ENCODE measurements at regions not wholly inside any gene's neighbourhood (a gene's known extent, or its start where the extent isn't known, plus 50 kb on each side); places are given as distances from the start of the nearest gene placed in this dataset.
"Not testable (repeated sequence)": the region's sequence is repeated elsewhere in the genome, so short reads cannot be mapped to it uniquely, and the experiment has no call there.

GRCh38 chr10:2899246-2899951, 167.9 kb upstream of the PFKP start:
- ChIA-PET POLR2A (no interaction called here), CTCF (no interaction called here)
- Mint-ChIP-seq H3K4me3 (no peak overlapping the region), H3K27me3 (peaks cover 2% of the 10 kb centered on the region), H3K36me3 (ENCODE audit: low read depth) (no peaks in the 10 kb centered on the region), H3K4me1 (peaks cover 9% of the 10 kb centered on the region), H3K9me3 (no peaks in the 10 kb centered on the region), H3K27ac (no peak overlapping the region)
- no peak for DNase-seq

- Mint-ChIP-seq H3K4me1 (peaks cover 9% of the 10 kb centered on the region), H3K27ac (no peak overlapping the region), H3K4me3 (no peak overlapping the region), H3K36me3 (ENCODE audit: low read depth) (no peaks in the 10 kb centered on the region), H3K9me3 (no peaks in the 10 kb centered on the region), H3K27me3 (peaks cover 2% of the 10 kb centered on the region)
- CTCF ChIA-PET = no interaction called here
- POLR2A ChIA-PET = interaction anchor here (0.6 kb wide), 1 partner anchor 826 kb away, joined by 4 read pairs; no protein-coding TSS in a partner anchor
- DNase-seq = no peak
Measured at GRCh38 chr10:2898509-2898860, 168.9 kb upstream of the PFKP start.

GRCh38 chr10:2897619-2898508, 169.5 kb upstream of the PFKP start:
- Mint-ChIP-seq H3K4me3 (no peak overlapping the region), H3K27me3 (peaks cover 2% of the 10 kb centered on the region), H3K27ac (no peak overlapping the region), H3K9me3 (no peaks in the 10 kb centered on the region), H3K36me3 (ENCODE audit: low read depth) (no peaks in the 10 kb centered on the region), H3K4me1 (peaks cover 9% of the 10 kb centered on the region)
- POLR2A ChIA-PET = no interaction called here
- no peak for DNase-seq
- CTCF ChIA-PET = interaction anchor here (1.3 kb wide), 1 partner anchor 16 kb away, joined by 3 read pairs; no protein-coding TSS in a partner anchor

- H3K4me1 Mint-ChIP-seq = not testable (repeated sequence)
Measured at GRCh38 chr10:2896334-2896733, 171.0 kb upstream of the PFKP start.

GRCh38 chr10:2895594-2896196, 171.7 kb upstream of the PFKP start:
- H3K27me3 Mint-ChIP-seq = no peaks in the 10 kb centered on the region
- H3K4me1 Mint-ChIP-seq = peaks cover 9% of the 10 kb centered on the region
- no peak overlapping the region for H3K27ac Mint-ChIP-seq
- POLR2A ChIA-PET = no interaction called here
- CTCF ChIA-PET = interaction anchor here (0.7 kb wide), 1 partner anchor 39 kb away, joined by 3 read pairs; no protein-coding TSS in a partner anchor
- no peaks in the 10 kb centered on the region for H3K36me3 Mint-ChIP-seq (ENCODE audit: low read depth)
- no peaks in the 10 kb centered on the region for H3K9me3 Mint-ChIP-seq
- no peak overlapping the region for H3K4me3 Mint-ChIP-seq
- DNase-seq = no peak

More at GRCh38 chr10:2896334-2896733, 171.0 kb upstream of the PFKP start:
- H3K9me3 Mint-ChIP-seq; DNase-seq; H3K27ac Mint-ChIP-seq; H3K27me3 Mint-ChIP-seq; H3K4me3 Mint-ChIP-seq; POLR2A ChIA-PET; H3K36me3 Mint-ChIP-seq (ENCODE audit: low read depth): not testable (repeated sequence)
- CTCF ChIA-PET = interaction anchor here (1.3 kb wide), 1 partner anchor 17 kb away, joined by 3 read pairs; no protein-coding TSS in a partner anchor

- Mint-ChIP-seq H3K9me3 (no peaks in the 10 kb centered on the region), H3K36me3 (ENCODE audit: low read depth) (no peaks in the 10 kb centered on the region), H3K4me3 (no peak overlapping the region), H3K27ac (no peak overlapping the region), H3K4me1 (peaks cover 9% of the 10 kb centered on the region), H3K27me3 (no peaks in the 10 kb centered on the region)
- no peak for DNase-seq
- CTCF ChIA-PET = interaction anchor here (0.7 kb wide), 1 partner anchor 12 kb away, joined by 3 read pairs; no protein-coding TSS in a partner anchor
- POLR2A ChIA-PET = no interaction called here
Measured at GRCh38 chr10:2893991-2894390, 173.4 kb upstream of the PFKP start.

GRCh38 chr10:2893158-2893845, 174.0 kb upstream of the PFKP start:
- H3K9me3 Mint-ChIP-seq = peaks cover 5% of the 10 kb centered on the region
- H3K4me1 Mint-ChIP-seq = peaks cover 7% of the 10 kb centered on the region
- no peak for DNase-seq
- ChIA-PET POLR2A (no interaction called here), CTCF (interaction anchor here (0.7 kb wide), 1 partner anchor 13 kb away, joined by 3 read pairs; no protein-coding TSS in a partner anchor)
- no peaks in the 10 kb centered on the region for H3K27me3 Mint-ChIP-seq
- no peak overlapping the region for H3K27ac Mint-ChIP-seq
- no peaks in the 10 kb centered on the region for H3K36me3 Mint-ChIP-seq (ENCODE audit: low read depth)
- no peak overlapping the region for H3K4me3 Mint-ChIP-seq

- no peak for DNase-seq
- Mint-ChIP-seq H3K4me1 (no peaks in the 10 kb centered on the region), H3K9me3 (peaks cover 8% of the 10 kb centered on the region), H3K36me3 (ENCODE audit: low read depth) (no peaks in the 10 kb centered on the region), H3K4me3 (no peak overlapping the region), H3K27ac (no peak overlapping the region), H3K27me3 (no peaks in the 10 kb centered on the region)
- POLR2A ChIA-PET = no interaction called here
- CTCF ChIA-PET = no interaction called here
Measured at GRCh38 chr10:2891770-2892124, 175.6 kb upstream of the PFKP start.

GRCh38 chr10:2891073-2891769, 176.1 kb upstream of the PFKP start:
- H3K9me3 Mint-ChIP-seq = peaks cover 8% of the 10 kb centered on the region
- DNase-seq = no peak
- CTCF ChIA-PET = no interaction called here
- H3K36me3 Mint-ChIP-seq (ENCODE audit: low read depth) = no peaks in the 10 kb centered on the region
- H3K4me1 Mint-ChIP-seq = no peaks in the 10 kb centered on the region
- H3K4me3 Mint-ChIP-seq = no peak overlapping the region
- no peak overlapping the region for H3K27ac Mint-ChIP-seq
- H3K27me3 Mint-ChIP-seq = no peaks in the 10 kb centered on the region
- POLR2A ChIA-PET = no interaction called here

GRCh38 chr10:2890093-2890492, 177.3 kb upstream of the PFKP start:
- no peak overlapping the region for H3K27ac Mint-ChIP-seq
- peaks cover 4% of the 10 kb centered on the region for H3K4me1 Mint-ChIP-seq
- no peaks in the 10 kb centered on the region for H3K27me3 Mint-ChIP-seq
- POLR2A ChIA-PET = no interaction called here
- no peak overlapping the region for H3K4me3 Mint-ChIP-seq
- CTCF ChIA-PET = no interaction called here
- H3K9me3 Mint-ChIP-seq = peaks cover 8% of the 10 kb centered on the region
- no peak for DNase-seq
- no peaks in the 10 kb centered on the region for H3K36me3 Mint-ChIP-seq (ENCODE audit: low read depth)

- Mint-ChIP-seq H3K9me3 (peaks cover 8% of the 10 kb centered on the region), H3K36me3 (ENCODE audit: low read depth) (no peaks in the 10 kb centered on the region), H3K4me1 (peaks cover 4% of the 10 kb centered on the region), H3K27me3 (no peaks in the 10 kb centered on the region), H3K4me3 (no peak overlapping the region), H3K27ac (no peak overlapping the region)
- DNase-seq = no peak
- CTCF ChIA-PET = no interaction called here
- POLR2A ChIA-PET = no interaction called here
Measured at GRCh38 chr10:2888403-2889004, 178.8 kb upstream of the PFKP start.

- H3K27me3 Mint-ChIP-seq = no peaks in the 10 kb centered on the region
- peaks cover 8% of the 10 kb centered on the region for H3K9me3 Mint-ChIP-seq
- no peak overlapping the region for H3K27ac Mint-ChIP-seq
- DNase-seq = no peak
- peaks cover 4% of the 10 kb centered on the region for H3K4me1 Mint-ChIP-seq
- H3K36me3 Mint-ChIP-seq (ENCODE audit: low read depth) = no peaks in the 10 kb centered on the region
- ChIA-PET POLR2A (no interaction called here), CTCF (no interaction called here)
- H3K4me3 Mint-ChIP-seq = no peak overlapping the region
Measured at GRCh38 chr10:2887391-2888070, 179.8 kb upstream of the PFKP start.

Data from activated CD4-positive, alpha-beta T cell treated with anti-CD3 and anti-CD28 coated beads, Interleukin-2, amount 10 ng/mL, durations not matched to agents 7 days and 5 days (primary cell).